Smooth muscle cell (in vitro differentiated cells): ENCODE measurements at regions not wholly inside any gene's neighbourhood (a gene's known extent, or its start where the extent isn't known, plus 50 kb on each side); places are given as distances from the start of the nearest gene placed in this dataset.

Source experiments
- DNase-seq: peaks from one replicate; lab custom pipeline; 2025; ENCODE audit not compliant: unreplicated experiment; lab: John Stamatoyannopoulos, UW
- H2AFZ ChIP-seq: fragments of 200-600 bp; sonication (generic); 2 replicates; pipeline ENCODE4 v1.6.0; 2016; ENCODE audit warnings: antibody characterized with exemption, low read depth, mild to moderate bottlenecking
- H3F3A ChIP-seq: fragments of 200-600 bp; sonication (generic); 2 replicates; pipeline ENCODE4 v1.6.0; 2017; ENCODE audit warnings: antibody characterized with exemption, low read depth
- H3K27ac ChIP-seq: fragments of 200-600 bp; sonication (generic); 2 replicates; pipeline ENCODE4 v1.5.1; 2016; ENCODE audit warnings: low read depth, mild to moderate bottlenecking
- H3K27me3 ChIP-seq: fragments of 200-600 bp; sonication (generic); 2 replicates; pipeline ENCODE4 v1.6.1; 2016; ENCODE audit warnings: low read depth, mild to moderate bottlenecking
- H3K36me3 ChIP-seq: fragments of 200-600 bp; sonication (generic); 2 replicates; pipeline ENCODE4 v1.5.1; 2016; ENCODE audit warnings: low read depth
- H3K4me1 ChIP-seq: fragments of 200-600 bp; sonication (generic); 2 replicates; pipeline ENCODE4 v1.5.1; 2016; ENCODE audit warnings: low read depth
- H3K4me2 ChIP-seq: fragments of 200-600 bp; sonication (generic); 2 replicates; pipeline ENCODE4 v1.6.0; 2016; ENCODE audit warnings: mild to moderate bottlenecking
- H3K4me3 ChIP-seq: fragments of 200-600 bp; sonication (generic); 2 replicates; pipeline ENCODE4 v1.5.1; 2016; ENCODE audit warnings: mild to moderate bottlenecking
- H3K79me2 ChIP-seq: fragments of 200-600 bp; sonication (generic); 2 replicates; pipeline ENCODE4 v1.6.0; 2016; ENCODE audit warnings: low read depth, mild to moderate bottlenecking
- H3K9ac ChIP-seq: fragments of 200-600 bp; sonication (generic); 2 replicates; pipeline ENCODE4 v1.6.0; 2016; ENCODE audit warnings: low read depth
- H3K9me3 ChIP-seq: fragments of 200-600 bp; sonication (generic); replicated peaks from 2 replicates; pipeline ENCODE4 v1.5.1; 2016; ENCODE audit warnings: low read depth
- H4K20me1 ChIP-seq: fragments of 200-600 bp; sonication (generic); 2 replicates; pipeline ENCODE4 v1.6.0; 2016; ENCODE audit warnings: low read depth
- CTCF ChIP-seq: fragments of 200-600 bp; sonication (generic); IDR thresholded peaks from 2 replicates; pipeline ENCODE4 v1.5.1; 2017; ENCODE audit warnings: borderline replicate concordance, mild to moderate bottlenecking, antibody characterized with exemption; ENCODE audit not compliant: insufficient read depth, poor library complexity, severe bottlenecking
- WGBS: methylation state at CpG from one replicate; pipeline ENCODE4 v1.1.7; 2016; ENCODE audit warnings: low lambda C conversion rate; 5-methylcytosine and 5-hydroxymethylcytosine counted together

DNA sequence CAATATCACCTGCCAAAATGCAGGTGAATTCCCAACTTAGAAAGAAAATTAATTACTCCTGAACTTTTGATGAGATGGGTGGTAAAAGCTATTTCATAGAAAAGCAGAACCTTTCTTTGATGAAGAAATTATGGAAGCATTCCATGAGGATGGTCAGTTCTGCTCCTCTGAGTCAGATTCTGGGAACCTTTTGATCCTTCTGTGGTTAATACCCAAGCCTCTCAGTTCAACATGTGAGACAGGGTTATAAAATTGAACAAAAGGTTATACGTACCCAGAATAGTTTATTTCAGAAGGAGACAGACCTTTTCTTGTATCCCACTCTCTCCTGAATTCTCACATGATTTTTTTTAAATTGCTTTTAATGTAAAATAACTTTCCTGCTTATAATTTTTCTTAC, 767.6 kb upstream of the ADAMTS16 start:
- H3K4me3 ChIP-seq, result no peak overlapping the region
- H3K4me1 ChIP-seq, result no peaks in the 10 kb centered on the region
- no peaks in the 10 kb centered on the region for H4K20me1 ChIP-seq
- H2AFZ ChIP-seq, result no peak overlapping the region
- DNase-seq, result no peak
- no peaks in the 10 kb centered on the region for H3K36me3 ChIP-seq
- no peaks in the 10 kb centered on the region for H3K27me3 ChIP-seq
- no peak for TF ChIP-seq CTCF
- H3F3A ChIP-seq, result no peaks in the 10 kb centered on the region
- WGBS, result 69% methylated on average over 1 of the region's 1 CpG
- no peaks in the 10 kb centered on the region for H3K79me2 ChIP-seq
- H3K9me3 ChIP-seq, result no peaks in the 10 kb centered on the region
- H3K9ac ChIP-seq, result no peak overlapping the region
- no peak overlapping the region for H3K27ac ChIP-seq
- H3K4me2 ChIP-seq, result no peak overlapping the region

DNA sequence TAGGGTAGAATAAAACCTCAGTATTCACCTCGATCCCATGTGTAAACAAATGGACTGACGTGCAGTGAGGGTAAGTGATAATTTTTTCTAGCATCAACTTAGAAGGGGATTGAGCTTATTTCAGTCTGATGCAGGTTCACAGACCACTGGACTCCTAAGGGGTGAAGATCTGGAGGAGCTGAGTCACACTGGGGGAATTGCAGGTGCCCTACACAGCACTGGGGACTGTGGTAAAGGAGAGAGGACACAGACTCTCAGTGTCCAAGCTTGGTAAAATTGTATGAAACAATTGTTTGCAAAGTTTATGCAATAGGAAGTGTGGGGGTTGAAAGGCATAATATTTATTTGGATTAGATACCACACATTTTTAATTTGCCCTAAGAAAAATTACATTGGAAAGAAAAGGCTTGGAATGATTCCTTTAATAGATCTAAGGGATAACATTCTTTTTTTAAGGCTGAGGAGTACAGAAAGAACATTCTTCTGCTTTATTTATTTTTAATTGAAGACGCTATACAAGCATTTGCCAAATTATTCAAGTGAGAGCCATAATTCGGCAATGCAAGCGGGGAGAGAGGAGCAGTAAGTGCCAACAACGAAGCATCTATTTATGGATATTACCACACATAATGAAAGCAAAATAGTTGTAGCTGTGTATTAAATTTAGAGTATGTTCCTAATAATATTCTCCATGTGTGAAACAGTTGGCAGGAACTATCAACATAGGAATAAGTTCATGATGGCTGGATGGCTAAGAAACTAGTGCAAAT, 766.9 kb upstream of the ADAMTS16 start:
- 89% methylated on average over 6 of the region's 6 CpGs for WGBS
- no peak overlapping the region for H2AFZ ChIP-seq

GRCh38 chr5:4374866-4375265, 765.3 kb upstream of the ADAMTS16 start:
- H3K27ac ChIP-seq, result no peak overlapping the region
- H3K36me3 ChIP-seq, result no peaks in the 10 kb centered on the region
- H4K20me1 ChIP-seq, result no peaks in the 10 kb centered on the region
- no peaks in the 10 kb centered on the region for H3K4me1 ChIP-seq
- no peak overlapping the region for H3K9ac ChIP-seq
- no peak for DNase-seq
- H3K4me3 ChIP-seq, result no peak overlapping the region
- WGBS, result 34% methylated on average over 7 of the region's 7 CpGs
- H2AFZ ChIP-seq, result no peak overlapping the region
- H3K4me2 ChIP-seq, result no peak overlapping the region
- H3K79me2 ChIP-seq, result no peaks in the 10 kb centered on the region
- H3F3A ChIP-seq, result no peaks in the 10 kb centered on the region
- no peaks in the 10 kb centered on the region for H3K9me3 ChIP-seq
- H3K27me3 ChIP-seq, result no peaks in the 10 kb centered on the region
- TF ChIP-seq CTCF, result no peak

More for the DNA sequence above, 766.9 kb upstream of the ADAMTS16 start:
- H4K20me1 ChIP-seq, result no peaks in the 10 kb centered on the region
- no peaks in the 10 kb centered on the region for H3F3A ChIP-seq
- no peaks in the 10 kb centered on the region for H3K79me2 ChIP-seq
- H3K4me2 ChIP-seq, result no peak overlapping the region
- no peak overlapping the region for H3K27ac ChIP-seq
- no peaks in the 10 kb centered on the region for H3K4me1 ChIP-seq
- TF ChIP-seq CTCF, result no peak
- H3K9ac ChIP-seq, result no peak overlapping the region
- H3K4me3 ChIP-seq, result no peak overlapping the region
- no peak for DNase-seq
- no peaks in the 10 kb centered on the region for H3K27me3 ChIP-seq
- no peaks in the 10 kb centered on the region for H3K9me3 ChIP-seq
- no peaks in the 10 kb centered on the region for H3K36me3 ChIP-seq

GRCh38 chr5:4375640-4376039, 764.5 kb upstream of the ADAMTS16 start:
- H3K9ac ChIP-seq, result no peak overlapping the region
- H3K36me3 ChIP-seq, result no peaks in the 10 kb centered on the region
- TF ChIP-seq CTCF, result no peak
- H2AFZ ChIP-seq, result no peak overlapping the region
- no peaks in the 10 kb centered on the region for H3K9me3 ChIP-seq
- DNase-seq, result no peak
- H3K4me3 ChIP-seq, result no peak overlapping the region
- no peaks in the 10 kb centered on the region for H3K4me1 ChIP-seq
- no peak overlapping the region for H3K4me2 ChIP-seq
- H4K20me1 ChIP-seq, result no peaks in the 10 kb centered on the region
- no peaks in the 10 kb centered on the region for H3K79me2 ChIP-seq
- H3K27ac ChIP-seq, result no peak overlapping the region
- no peaks in the 10 kb centered on the region for H3K27me3 ChIP-seq
- 93% methylated on average over 7 of the region's 7 CpGs for WGBS
- H3F3A ChIP-seq, result no peaks in the 10 kb centered on the region
